SK-N-SH (cell line): ENCODE measurements at regions not wholly inside any gene's neighbourhood (a gene's known extent, or its start where the extent isn't known, plus 50 kb on each side); places are given as distances from the start of the nearest gene placed in this dataset.

ENCODE experiments used
- CTCF ChIA-PET: fragments of 300-600, 350-600 bp; formaldehyde crosslinking; extraction: SDS; loops from one replicate; lab custom pipeline; 2021; lab: Yijun Ruan, JAX
- POLR2A ChIA-PET: fragments of 350-600 bp; sonication (Branson Sonifier 250); formaldehyde crosslinking; extraction: SDS; loops from one replicate; lab custom pipeline; 2020; ENCODE audit warnings: antibody characterized with exemption, inconsistent platforms; lab: Yijun Ruan, JAX
- DNase-seq: peaks from one replicate; pipeline ENCODE4 v3.0.0; 2012
- H2AFZ ChIP-seq: fragments of 200-600 bp; sonication (generic); 2 replicates; pipeline ENCODE4 v1.8.1; 2016; ENCODE audit warnings: antibody characterized with exemption, mild to moderate bottlenecking, low read depth
- H3F3A ChIP-seq: fragments of 200-600 bp; sonication (generic); replicated peaks from 2 replicates; pipeline ENCODE3; 2016; ENCODE audit warnings: antibody characterized with exemption, mild to moderate bottlenecking; ENCODE audit not compliant: insufficient read depth
- H3K27ac ChIP-seq, 2 experiments: fragments of 200-500 bp in 1 of 2; fragments of 200-600 bp in 1 of 2; sonication (Bioruptor generic) in 1 of 2; sonication (generic), shearing (Covaris generic) in 1 of 2; 2 replicates each; pipeline versions ENCODE4 v1.5.1 to v1.6.1; 2014 to 2016; ENCODE audit warnings: low read depth in 2 of 2, inconsistent platforms in 1 of 2, low read length in 1 of 2, mild to moderate bottlenecking in 1 of 2, mixed read lengths in 1 of 2
- H3K27me3 ChIP-seq: fragments of 200-600 bp; sonication (generic), shearing (Covaris generic); 2 replicates; pipeline ENCODE4 v1.6.1; 2016; ENCODE audit warnings: mixed run types; ENCODE audit not compliant: insufficient read depth
- H3K36me3 ChIP-seq, 2 experiments: fragments of 200-500 bp in 1 of 2; fragments of 200-600 bp in 1 of 2; sonication (Bioruptor generic) in 1 of 2; sonication (generic) in 1 of 2; replicated peaks in 1 of 2; 2 replicates each; pipeline versions ENCODE3 to v1.5.1; 2014 to 2016; ENCODE audit warnings: low read length in 1 of 2, mild to moderate bottlenecking in 1 of 2; ENCODE audit not compliant: insufficient read depth in 2 of 2, control insufficient read depth in 1 of 2
- H3K4me1 ChIP-seq, 2 experiments: fragments of 200-500 bp in 1 of 2; fragments of 200-600 bp in 1 of 2; sonication (Bioruptor generic) in 1 of 2; sonication (generic), shearing (Covaris generic) in 1 of 2; 2 replicates each; pipeline versions ENCODE4 v1.5.1 to v1.6.1; 2014 to 2016; ENCODE audit warnings: low read depth in 1 of 2, low read length in 1 of 2, mixed run types in 1 of 2; ENCODE audit not compliant: insufficient read depth in 2 of 2, control insufficient read depth in 1 of 2
- H3K4me2 ChIP-seq: fragments of 200-600 bp; sonication (generic), shearing (Covaris generic); 2 replicates; pipeline ENCODE4 v1.6.1; 2017; ENCODE audit warnings: mixed run types
- H3K4me3 ChIP-seq, 2 experiments: fragments of 200-500 bp in 1 of 2; fragments of 200-600 bp in 1 of 2; sonication (Bioruptor generic) in 1 of 2; sonication (generic), shearing (Covaris generic) in 1 of 2; 2 replicates each; pipeline versions ENCODE4 v1.5.1 to v1.8.1; 2014 to 2016; ENCODE audit warnings: low read depth in 2 of 2, inconsistent platforms in 1 of 2, low read length in 1 of 2, mild to moderate bottlenecking in 1 of 2, mixed read lengths in 1 of 2, moderate library complexity in 1 of 2
- H3K79me2 ChIP-seq: fragments of 200-600 bp; sonication (generic); 2 replicates; pipeline ENCODE4 v1.8.1; 2017; ENCODE audit warnings: mild to moderate bottlenecking; ENCODE audit not compliant: insufficient read depth
- H3K9ac ChIP-seq: fragments of 200-600 bp; sonication (generic); 2 replicates; pipeline ENCODE4 v1.6.1; 2017; ENCODE audit warnings: mixed run types
- H3K9me2 ChIP-seq: fragments of 200-600 bp; sonication (generic); 2 replicates; pipeline ENCODE4 v1.6.1; 2017; ENCODE audit warnings: mixed run types
- H3K9me3 ChIP-seq: fragments of 200-600 bp; sonication (generic); 2 replicates; pipeline ENCODE4 v1.6.1; 2017; ENCODE audit warnings: mixed run types, mild to moderate bottlenecking, moderate library complexity
- H4K20me1 ChIP-seq: fragments of 200-600 bp; sonication (generic); 2 replicates; pipeline ENCODE4 v1.6.1; 2017; ENCODE audit warnings: mild to moderate bottlenecking, mixed run types; ENCODE audit not compliant: insufficient read depth
- CTCF ChIP-seq: fragments of 200-600 bp; sonication (generic); IDR thresholded peaks from 2 replicates; pipeline ENCODE4 v1.6.1; 2017; ENCODE audit warnings: antibody characterized with exemption, mild to moderate bottlenecking, moderate library complexity
- ELF1 ChIP-seq: IDR thresholded peaks from 2 replicates; pipeline ENCODE4 v1.4.0; 2012
- FOXM1 ChIP-seq: IDR thresholded peaks from 2 replicates; pipeline ENCODE4 v1.4.0; 2012; ENCODE audit warnings: low read depth, mild to moderate bottlenecking
- JUND ChIP-seq: IDR thresholded peaks from 2 replicates; pipeline ENCODE4 v1.4.0; 2012
- MXI1 ChIP-seq: IDR thresholded peaks from 2 replicates; pipeline ENCODE4 v1.6.1; 2012; ENCODE audit warnings: mild to moderate bottlenecking, low read depth, low read length, improper control_type of control experiment
- NFIC ChIP-seq: IDR thresholded peaks from 2 replicates; pipeline ENCODE4 v1.4.0; 2012; ENCODE audit warnings: borderline replicate concordance
- NRF1 ChIP-seq: IDR thresholded peaks from 2 replicates; pipeline ENCODE4 v1.6.1; 2012; ENCODE audit warnings: low read depth, mild to moderate bottlenecking, low read length
- RFX5 ChIP-seq: IDR thresholded peaks from 2 replicates; pipeline ENCODE4 v1.6.1; 2012; ENCODE audit warnings: mild to moderate bottlenecking, improper control_type of control experiment, low read length
- WGBS: methylation state at CpG from one replicate; pipeline ENCODE4 v1.1.6; 2017; ENCODE audit warnings: low lambda C conversion rate; 5-methylcytosine and 5-hydroxymethylcytosine counted together
- TF ChIP-seq, protein P1 (sequence below): fragments of 150-350 bp; IDR thresholded peaks from 2 replicates; pipeline ENCODE4 v1.6.1; 2017; ENCODE audit warnings: antibody characterized with exemption, low read length, low read depth, borderline replicate concordance
- TF ChIP-seq, protein P2 (sequence below): fragments of 150-350 bp; IDR thresholded peaks from 2 replicates; pipeline ENCODE4 v1.6.1; 2016; ENCODE audit warnings: mild to moderate bottlenecking, low read depth, low read length
- TF ChIP-seq, protein P3 (sequence below): IDR thresholded peaks from 2 replicates; pipeline ENCODE4 v1.6.1; 2012; ENCODE audit warnings: mild to moderate bottlenecking, low read depth, low read length, moderate library complexity

- ChIA-PET CTCF (interaction anchor here (0.9 to 1.1 kb wide), 2 partner anchors 8 to 918 kb away, joined by 3 to 5 read pairs; no protein-coding TSS in a partner anchor), POLR2A (no interaction called here)
- no peak for DNase-seq
- H4K20me1 ChIP-seq, result no peaks in the 10 kb centered on the region
- H3K36me3 ChIP-seq, result no peaks in the 10 kb centered on the region
- H2AFZ ChIP-seq, result no peak overlapping the region
- peaks cover 5% of the 10 kb centered on the region for H3F3A ChIP-seq
- H3K4me1 ChIP-seq, result peaks cover 5 to 19% of the 10 kb centered on the region in 2 experiments
- H3K9me3 ChIP-seq, result no peaks in the 10 kb centered on the region
- H3K4me2 ChIP-seq, result no peak overlapping the region
- WGBS, result 100% methylated on average over 1 of the region's 1 CpG
- no peak overlapping the region for H3K9ac ChIP-seq
- 0 out of 2 replicates have a peak, but pooled peaks cover 3% of the 10 kb centered on the region for H3K9me2 ChIP-seq
- TF ChIP-seq NFIC, result no peak
- no peak for TF ChIP-seq MXI1
- TF ChIP-seq, protein P1, sequence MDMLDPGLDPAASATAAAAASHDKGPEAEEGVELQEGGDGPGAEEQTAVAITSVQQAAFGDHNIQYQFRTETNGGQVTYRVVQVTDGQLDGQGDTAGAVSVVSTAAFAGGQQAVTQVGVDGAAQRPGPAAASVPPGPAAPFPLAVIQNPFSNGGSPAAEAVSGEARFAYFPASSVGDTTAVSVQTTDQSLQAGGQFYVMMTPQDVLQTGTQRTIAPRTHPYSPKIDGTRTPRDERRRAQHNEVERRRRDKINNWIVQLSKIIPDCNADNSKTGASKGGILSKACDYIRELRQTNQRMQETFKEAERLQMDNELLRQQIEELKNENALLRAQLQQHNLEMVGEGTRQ, result no peak
- TF ChIP-seq, protein P2, sequence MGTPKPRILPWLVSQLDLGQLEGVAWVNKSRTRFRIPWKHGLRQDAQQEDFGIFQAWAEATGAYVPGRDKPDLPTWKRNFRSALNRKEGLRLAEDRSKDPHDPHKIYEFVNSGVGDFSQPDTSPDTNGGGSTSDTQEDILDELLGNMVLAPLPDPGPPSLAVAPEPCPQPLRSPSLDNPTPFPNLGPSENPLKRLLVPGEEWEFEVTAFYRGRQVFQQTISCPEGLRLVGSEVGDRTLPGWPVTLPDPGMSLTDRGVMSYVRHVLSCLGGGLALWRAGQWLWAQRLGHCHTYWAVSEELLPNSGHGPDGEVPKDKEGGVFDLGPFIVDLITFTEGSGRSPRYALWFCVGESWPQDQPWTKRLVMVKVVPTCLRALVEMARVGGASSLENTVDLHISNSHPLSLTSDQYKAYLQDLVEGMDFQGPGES, result no peak
- TF ChIP-seq JUND, result no peak
- no peak for TF ChIP-seq RFX5
- TF ChIP-seq, protein P3, sequence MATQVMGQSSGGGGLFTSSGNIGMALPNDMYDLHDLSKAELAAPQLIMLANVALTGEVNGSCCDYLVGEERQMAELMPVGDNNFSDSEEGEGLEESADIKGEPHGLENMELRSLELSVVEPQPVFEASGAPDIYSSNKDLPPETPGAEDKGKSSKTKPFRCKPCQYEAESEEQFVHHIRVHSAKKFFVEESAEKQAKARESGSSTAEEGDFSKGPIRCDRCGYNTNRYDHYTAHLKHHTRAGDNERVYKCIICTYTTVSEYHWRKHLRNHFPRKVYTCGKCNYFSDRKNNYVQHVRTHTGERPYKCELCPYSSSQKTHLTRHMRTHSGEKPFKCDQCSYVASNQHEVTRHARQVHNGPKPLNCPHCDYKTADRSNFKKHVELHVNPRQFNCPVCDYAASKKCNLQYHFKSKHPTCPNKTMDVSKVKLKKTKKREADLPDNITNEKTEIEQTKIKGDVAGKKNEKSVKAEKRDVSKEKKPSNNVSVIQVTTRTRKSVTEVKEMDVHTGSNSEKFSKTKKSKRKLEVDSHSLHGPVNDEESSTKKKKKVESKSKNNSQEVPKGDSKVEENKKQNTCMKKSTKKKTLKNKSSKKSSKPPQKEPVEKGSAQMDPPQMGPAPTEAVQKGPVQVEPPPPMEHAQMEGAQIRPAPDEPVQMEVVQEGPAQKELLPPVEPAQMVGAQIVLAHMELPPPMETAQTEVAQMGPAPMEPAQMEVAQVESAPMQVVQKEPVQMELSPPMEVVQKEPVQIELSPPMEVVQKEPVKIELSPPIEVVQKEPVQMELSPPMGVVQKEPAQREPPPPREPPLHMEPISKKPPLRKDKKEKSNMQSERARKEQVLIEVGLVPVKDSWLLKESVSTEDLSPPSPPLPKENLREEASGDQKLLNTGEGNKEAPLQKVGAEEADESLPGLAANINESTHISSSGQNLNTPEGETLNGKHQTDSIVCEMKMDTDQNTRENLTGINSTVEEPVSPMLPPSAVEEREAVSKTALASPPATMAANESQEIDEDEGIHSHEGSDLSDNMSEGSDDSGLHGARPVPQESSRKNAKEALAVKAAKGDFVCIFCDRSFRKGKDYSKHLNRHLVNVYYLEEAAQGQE, result no peak
- TF ChIP-seq NRF1, result no peak
- TF ChIP-seq FOXM1, result no peak
- no peak for TF ChIP-seq CTCF
- no peak for TF ChIP-seq ELF1
- H3K79me2 ChIP-seq, result no peaks in the 10 kb centered on the region
- peak overlapping the region in 1 of 2 experiments; percentile 69; a peak in 1 of 4 replicates for H3K27ac ChIP-seq
- H3K4me3 ChIP-seq, result no peak overlapping the region
- no peaks in the 10 kb centered on the region for H3K27me3 ChIP-seq
Observed at GRCh38 chr12:90023207-90023900, 314.7 kb upstream of the ATP2B1 start.
